ENCODE measurements at regions not wholly inside any gene's neighbourhood (a gene's known extent, or its start where the extent isn't known, plus 50 kb on each side); places are given as distances from the start of the nearest gene placed in this dataset.
"Not testable (repeated sequence)": the region's sequence is repeated elsewhere in the genome, so short reads cannot be mapped to it uniquely, and the experiment has no call there.

DNA sequence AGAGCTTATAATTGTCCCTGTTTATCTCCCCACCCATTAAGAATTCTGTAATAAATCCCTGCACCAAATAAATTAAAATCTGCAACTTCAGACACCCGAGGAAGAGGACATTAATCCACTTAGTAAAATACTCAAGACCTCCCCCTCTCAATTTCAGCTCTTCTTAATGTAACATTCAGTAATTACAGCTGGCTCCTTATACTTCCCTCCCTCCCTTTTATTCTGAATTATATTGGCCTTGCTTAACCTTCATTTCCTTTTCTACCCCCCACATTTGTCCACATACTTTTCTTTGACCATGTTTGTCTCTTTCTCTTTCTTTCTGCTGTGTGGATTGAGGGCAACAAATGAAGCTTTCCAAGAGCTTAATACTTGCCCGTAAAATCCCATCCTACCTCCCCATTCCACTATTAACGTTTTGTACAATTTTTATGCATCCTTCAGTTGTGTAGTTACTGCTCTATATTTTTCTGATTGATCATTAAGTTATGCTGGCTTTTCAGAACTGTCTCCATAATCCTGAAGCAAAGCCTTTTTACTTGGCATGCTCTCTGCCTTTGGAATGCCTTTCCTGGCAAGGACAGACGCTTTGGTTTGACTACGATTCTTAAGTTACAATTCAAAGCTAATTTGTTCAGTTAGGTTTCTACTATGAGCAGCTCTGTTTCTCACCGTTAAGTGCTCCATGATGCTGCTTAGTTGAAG is 580.1 kb downstream of the ZEB2 start:
- no peak for DNase-seq

DNA sequence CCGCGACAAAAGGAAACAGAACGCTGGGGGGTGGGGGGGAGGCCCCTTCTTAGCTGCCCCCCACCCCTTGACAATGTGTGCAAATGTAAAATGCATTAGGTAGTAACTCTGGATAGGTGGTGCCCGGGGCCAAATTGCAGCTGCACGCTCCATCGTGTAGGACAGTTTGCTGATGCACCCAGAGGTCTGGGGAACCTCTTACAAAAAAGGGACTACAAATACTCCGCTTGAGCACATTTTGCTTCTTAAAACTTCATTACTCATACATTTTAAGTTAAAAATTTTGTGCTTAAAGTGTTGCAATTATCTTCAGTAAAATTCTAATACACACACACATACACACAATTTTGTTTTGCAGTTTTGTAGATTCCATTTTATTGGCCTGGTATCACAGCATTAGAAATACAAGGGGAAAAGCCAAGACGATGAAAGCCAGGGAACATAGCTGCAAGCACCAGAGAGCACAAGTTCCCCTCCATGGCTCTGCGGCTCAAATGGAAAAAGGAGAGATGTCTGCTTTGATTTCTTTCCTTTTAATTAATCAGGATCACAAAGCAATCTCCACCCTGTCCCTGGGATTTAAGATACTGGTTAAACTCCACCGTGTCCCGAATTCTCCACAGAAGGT is 582.1 kb downstream of the ZEB2 start:
- DNase-seq, result no peak

- DNase-seq, result no peak
Observed at GRCh38 chr2:143936848-143937722, 582.8 kb downstream of the ZEB2 start.

GRCh38 chr2:143936538-143936847 is 583.4 kb downstream of the ZEB2 start:
- no peak for DNase-seq

DNA sequence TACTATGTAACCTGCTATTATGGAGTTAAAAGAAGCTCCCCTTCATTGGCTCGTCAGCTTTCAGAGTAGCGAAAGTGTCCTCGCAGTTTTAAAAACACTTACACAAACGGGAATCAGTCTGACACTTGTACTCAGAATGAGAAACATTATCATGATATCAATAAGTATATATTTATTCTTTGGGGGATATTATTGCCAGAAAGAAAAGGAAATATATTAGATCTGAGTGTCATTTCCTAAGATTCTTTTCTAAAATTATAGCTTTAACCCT is 584.5 kb downstream of the ZEB2 start:
- no peak for DNase-seq

DNA sequence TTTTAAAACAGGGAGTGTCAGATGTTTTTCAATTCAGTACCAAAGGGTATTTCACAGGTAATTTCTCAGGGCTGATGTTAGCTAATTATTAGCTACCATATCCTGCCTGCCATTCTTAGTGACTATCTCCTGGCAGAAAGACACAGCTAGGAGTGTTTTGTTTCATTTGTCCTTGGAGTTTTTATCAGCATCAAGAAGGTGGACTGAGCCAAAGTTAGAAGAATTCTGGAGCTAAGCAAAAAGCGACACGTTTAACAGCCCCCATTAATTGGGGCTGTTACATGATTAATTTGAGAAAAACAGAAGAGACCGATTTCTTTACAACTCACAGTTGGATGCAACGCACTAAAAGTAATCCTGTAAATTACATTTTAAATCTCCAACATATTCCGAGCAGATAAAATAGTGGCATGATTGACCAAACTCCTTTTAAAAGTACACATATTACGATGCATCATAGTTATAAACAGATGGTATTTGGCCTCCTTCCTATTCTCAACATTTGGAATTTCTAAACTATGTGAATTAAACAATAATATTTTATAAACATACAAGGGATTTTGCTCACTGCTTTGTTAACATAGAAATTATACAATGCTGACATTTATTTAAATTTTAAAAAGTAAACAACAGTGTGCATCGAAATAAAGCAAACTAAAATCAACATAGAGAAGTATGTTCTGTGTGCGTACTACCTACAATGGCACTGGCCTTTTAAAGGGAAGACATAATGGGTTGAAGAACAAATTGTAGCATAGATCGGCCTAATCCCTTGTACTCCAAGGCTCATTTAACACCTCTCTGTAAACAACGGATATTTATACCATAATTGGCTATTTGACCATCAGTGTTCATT is 585.1 kb downstream of the ZEB2 start:
- no peak for DNase-seq

GRCh38 chr2:143933946-143934569 is 585.9 kb downstream of the ZEB2 start:
- no peak for DNase-seq

GRCh38 chr2:143930891-143931290 is 589.0 kb downstream of the ZEB2 start:
- no peak for DNase-seq

- DNase-seq, result no peak
Observed at GRCh38 chr2:143928613-143929012, 591.3 kb downstream of the ZEB2 start.

- no peak for DNase-seq
Observed at GRCh38 chr2:143928184-143928583, 591.7 kb downstream of the ZEB2 start.

GRCh38 chr2:143926736-143927135 is 593.2 kb downstream of the ZEB2 start:
- no peak for DNase-seq

- not testable (repeated sequence) for DNase-seq
Observed at GRCh38 chr2:143922261-143922830, 597.6 kb downstream of the ZEB2 start.

GRCh38 chr2:143918465-143918989 is 601.4 kb downstream of the ZEB2 start:
- no peak for DNase-seq

- no peak for DNase-seq
Observed at GRCh38 chr2:143916781-143917180, 603.1 kb downstream of the ZEB2 start.

DNA sequence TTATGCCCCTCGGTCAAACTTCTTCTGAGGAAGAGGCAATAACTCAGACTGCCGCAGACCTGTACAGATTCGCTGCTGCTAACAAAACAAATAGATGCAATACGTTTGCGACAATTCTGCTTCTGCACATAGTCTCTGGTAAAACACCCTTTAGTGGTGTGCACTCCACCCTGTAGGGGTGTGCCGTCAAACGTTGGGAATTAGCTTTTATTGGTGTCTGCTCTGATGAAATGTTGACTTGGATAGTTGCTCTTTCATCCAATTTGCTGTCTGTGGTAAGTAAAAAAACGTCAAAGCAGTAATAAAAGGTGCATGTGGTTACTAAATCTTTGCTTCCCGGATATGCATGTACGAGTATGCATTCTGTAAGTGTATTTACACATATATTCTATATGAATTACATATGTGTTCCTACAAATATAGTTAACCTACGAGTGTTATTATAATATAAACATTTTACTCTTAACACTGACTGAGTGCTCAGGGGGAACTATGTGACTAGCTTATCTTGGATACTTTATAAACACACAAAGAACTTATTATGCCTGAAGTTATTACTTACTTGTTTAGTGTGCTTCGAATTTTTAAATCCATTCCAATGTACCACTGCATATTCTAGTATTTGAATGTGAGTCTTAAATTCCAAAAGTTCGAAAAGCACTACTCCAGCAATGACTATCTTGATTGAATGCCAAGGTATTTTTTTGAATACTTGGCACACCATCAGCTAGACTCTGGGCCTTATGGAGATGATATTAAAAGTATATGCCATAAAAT is 610.2 kb downstream of the ZEB2 start:
- no peak for DNase-seq

DNA sequence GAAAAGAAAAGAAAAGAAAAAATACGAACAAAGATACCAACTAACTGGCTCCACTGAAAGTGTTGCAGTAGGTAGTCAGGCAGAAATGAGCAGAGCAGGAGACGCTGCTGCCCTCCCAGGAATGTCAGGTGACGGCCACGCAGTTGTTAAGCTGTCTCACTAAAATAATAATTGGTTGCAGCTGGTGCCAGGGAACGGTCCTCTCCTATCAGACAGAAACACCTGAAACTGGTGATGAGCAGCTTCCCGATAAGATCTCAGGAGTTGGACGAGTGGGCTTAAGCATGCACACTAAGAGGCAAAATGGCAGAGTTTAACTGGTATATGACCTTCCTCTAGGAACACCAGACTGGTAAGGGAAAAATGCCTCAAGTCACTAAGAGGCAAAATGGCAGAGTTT is 611.1 kb downstream of the ZEB2 start:
- no peak for DNase-seq

DNA sequence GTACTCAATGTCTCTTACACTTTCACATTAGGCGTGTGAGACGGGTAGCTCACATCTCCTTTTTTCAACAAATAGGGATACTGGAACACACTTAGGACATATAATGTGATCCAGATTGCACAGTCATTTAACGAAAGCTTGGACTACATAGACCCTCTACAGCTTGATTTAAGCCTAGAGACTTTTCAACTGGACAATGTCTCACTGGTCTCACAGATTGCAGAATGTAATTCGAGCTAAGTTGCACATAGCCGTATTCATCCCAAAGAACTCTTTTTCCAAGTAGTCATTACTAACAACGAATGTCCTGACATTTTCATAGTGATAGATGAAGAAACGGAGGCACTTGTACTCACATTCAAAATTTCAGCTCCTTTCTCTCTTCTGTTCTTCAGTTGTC is 612.1 kb downstream of the ZEB2 start:
- no peak for DNase-seq

DNA sequence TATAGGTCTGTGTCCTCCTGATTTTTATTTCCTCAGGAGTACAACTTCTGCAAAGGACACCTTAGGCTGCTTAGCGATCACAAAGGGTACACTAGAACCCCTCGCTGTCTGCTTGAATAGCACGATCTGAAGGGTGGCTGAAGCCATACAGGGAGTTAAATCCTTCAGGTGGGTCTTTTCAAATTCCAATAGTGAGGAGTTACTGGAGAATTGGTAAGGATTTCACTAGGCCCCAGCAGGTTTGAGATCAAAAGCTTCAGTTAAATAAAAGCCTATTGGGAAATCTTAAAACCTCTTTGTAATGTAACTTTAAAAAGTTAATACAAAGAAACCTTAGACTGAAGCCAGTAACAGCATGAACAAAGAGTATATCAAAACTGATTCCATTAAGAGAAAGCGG is 613.1 kb downstream of the ZEB2 start:
- no peak for DNase-seq

DNA sequence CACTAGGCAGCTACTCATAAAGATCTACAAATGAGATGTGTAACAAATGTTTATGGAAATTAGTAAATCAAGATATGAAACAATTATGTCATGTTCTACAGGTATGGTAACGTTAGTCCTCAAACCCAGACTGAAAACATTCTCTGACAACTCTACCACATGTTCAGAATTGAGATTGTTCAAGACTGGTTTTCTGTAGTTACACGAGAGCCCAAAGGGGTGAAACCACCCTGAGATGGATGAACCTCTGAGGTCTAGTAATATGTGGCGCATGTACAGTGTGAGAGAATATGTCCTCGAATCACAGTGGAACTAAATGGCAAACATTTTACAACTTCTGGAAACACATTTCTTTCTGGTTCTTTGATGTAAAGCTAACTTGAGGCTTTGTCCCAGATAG is 614.3 kb downstream of the ZEB2 start:
- DNase-seq, result no peak

- DNase-seq, result no peak
Observed at GRCh38 chr2:143903172-143903856, 616.6 kb downstream of the ZEB2 start.
